Caco-2 (cell line): ENCODE measurements at regions not wholly inside any gene's neighbourhood (a gene's known extent, or its start where the extent isn't known, plus 50 kb on each side); places are given as distances from the start of the nearest gene placed in this dataset.

Experiments used
- BruUV-seq: library from RNA; stranded (reverse); fragments of 400-500 nt; replicated peaks from 2 replicates; lab custom pipeline; 2021; lab: Mats Ljungman, UMichigan
- CTCF ChIA-PET: fragments of 300-600 bp; sonication (Branson Sonifier 250); formaldehyde crosslinking; loops from one replicate; lab custom pipeline; 2022; ENCODE audit warnings: antibody characterized with exemption; lab: Charles Lee
- POLR2A ChIA-PET: fragments of 300-600 bp; sonication (Branson Sonifier 250); formaldehyde crosslinking; loops from one replicate; lab custom pipeline; 2022; ENCODE audit warnings: antibody characterized with exemption; lab: Charles Lee
- DNase-seq, 2 experiments: peaks; one replicate each; pipeline versions ENCODE4 v3.0.0 to v3.0.0-alpha.2; 2020 to 2022
- H3K27me3 ChIP-seq: replicated peaks from 2 replicates; pipeline ENCODE4 v1.6.0; 2011; ENCODE audit warnings: low read length; ENCODE audit not compliant: control insufficient read depth, insufficient read depth
- H3K36me3 ChIP-seq: 2 replicates; pipeline ENCODE4 v1.5.1; 2011; ENCODE audit warnings: low read length; ENCODE audit not compliant: control insufficient read depth, insufficient read depth
- H3K4me1 ChIP-seq: fragments of 250-450 bp; sonication (Bioruptor Pico); 2 replicates; pipeline ENCODE4 v1.5.1; 2020; ENCODE audit warnings: mild to moderate bottlenecking
- H3K4me3 ChIP-seq: 2 replicates; pipeline ENCODE4 v1.5.1; 2011; ENCODE audit warnings: low read depth, mild to moderate bottlenecking, control low read depth, low read length
- H3K9me3 ChIP-seq: fragments of 250-450 bp; sonication (Bioruptor Pico); 2 replicates; pipeline ENCODE4 v1.5.1; 2020; ENCODE audit warnings: mild to moderate bottlenecking, moderate library complexity
- H3K27ac Mint-ChIP-seq: one replicate; pipeline ENCODE4 v1.8.0; 2022; ENCODE audit warnings: mixed read lengths; ENCODE audit not compliant: unreplicated experiment
- H3K27me3 Mint-ChIP-seq: one replicate; pipeline ENCODE4 v1.8.0; 2022; ENCODE audit warnings: mixed read lengths; ENCODE audit not compliant: insufficient read depth, unreplicated experiment
- H3K36me3 Mint-ChIP-seq: one replicate; pipeline ENCODE4 v1.8.0; 2022; ENCODE audit warnings: mild to moderate bottlenecking, mixed read lengths; ENCODE audit not compliant: insufficient read depth, unreplicated experiment
- H3K4me1 Mint-ChIP-seq: one replicate; pipeline ENCODE4 v1.8.0; 2022; ENCODE audit warnings: low read depth, mixed read lengths; ENCODE audit not compliant: unreplicated experiment
- H3K4me3 Mint-ChIP-seq: one replicate; pipeline ENCODE4 v1.8.0; 2022; ENCODE audit warnings: mild to moderate bottlenecking, moderate library complexity, mixed read lengths; ENCODE audit not compliant: unreplicated experiment
- H3K9me3 Mint-ChIP-seq: one replicate; pipeline ENCODE4 v1.8.0; 2022; ENCODE audit warnings: mixed read lengths; ENCODE audit not compliant: unreplicated experiment
- intact Hi-C: fragments of 100-400 bp; cut with micrococcal nuclease; formaldehyde crosslinking; loops from one replicate; pipeline ENCODE4 v1.10.0; 2022; ENCODE audit not compliant: unreplicated experiment
- TF ChIP-seq, protein P1 (sequence below), 2 experiments: fragments of 200-600 bp in 1 of 2; IDR thresholded peaks; 1 replicate in 1 of 2; 2 replicates in 1 of 2; pipeline versions ENCODE4 v1.5.1 to v1.8.0; 2011 to 2022; ENCODE audit warnings: antibody characterized with exemption in 1 of 2, control low read depth in 1 of 2, inconsistent platforms in 1 of 2, low read depth in 1 of 2, low read length in 1 of 2, mild to moderate bottlenecking in 1 of 2, moderate library complexity in 1 of 2; ENCODE audit not compliant: insufficient read depth in 1 of 2, severe bottlenecking in 1 of 2, unreplicated experiment in 1 of 2

DNA sequence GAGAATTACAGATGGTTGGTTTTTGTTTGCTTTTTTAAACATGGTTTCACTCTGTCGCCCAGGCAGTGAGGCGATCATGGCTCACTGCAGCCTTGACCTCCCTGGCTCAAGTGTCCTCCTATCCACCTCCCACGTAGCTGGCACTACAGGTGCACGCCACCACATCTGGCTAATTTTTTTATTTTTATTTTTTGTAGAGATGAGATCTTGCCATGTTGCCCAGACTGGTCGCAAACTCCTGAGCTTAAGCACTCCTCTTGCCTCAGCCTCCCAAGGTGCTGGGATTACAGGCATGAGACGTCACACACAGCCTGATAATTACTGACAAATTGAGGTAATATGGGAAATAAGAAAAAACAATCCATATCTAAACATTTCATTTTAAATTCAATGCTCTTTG, 110.5 kb upstream of the ZSWIM2 start:
- Mint-ChIP-seq H3K36me3 (no peaks in the 10 kb centered on the region), H3K27me3 (no peaks in the 10 kb centered on the region), H3K4me1 (no peaks in the 10 kb centered on the region), H3K4me3 (no peak overlapping the region), H3K27ac (no peak overlapping the region), H3K9me3 (no peaks in the 10 kb centered on the region)
- H3K4me1 ChIP-seq, result no peaks in the 10 kb centered on the region
- no peaks in the 10 kb centered on the region for H3K9me3 ChIP-seq
- TF ChIP-seq, protein P1, sequence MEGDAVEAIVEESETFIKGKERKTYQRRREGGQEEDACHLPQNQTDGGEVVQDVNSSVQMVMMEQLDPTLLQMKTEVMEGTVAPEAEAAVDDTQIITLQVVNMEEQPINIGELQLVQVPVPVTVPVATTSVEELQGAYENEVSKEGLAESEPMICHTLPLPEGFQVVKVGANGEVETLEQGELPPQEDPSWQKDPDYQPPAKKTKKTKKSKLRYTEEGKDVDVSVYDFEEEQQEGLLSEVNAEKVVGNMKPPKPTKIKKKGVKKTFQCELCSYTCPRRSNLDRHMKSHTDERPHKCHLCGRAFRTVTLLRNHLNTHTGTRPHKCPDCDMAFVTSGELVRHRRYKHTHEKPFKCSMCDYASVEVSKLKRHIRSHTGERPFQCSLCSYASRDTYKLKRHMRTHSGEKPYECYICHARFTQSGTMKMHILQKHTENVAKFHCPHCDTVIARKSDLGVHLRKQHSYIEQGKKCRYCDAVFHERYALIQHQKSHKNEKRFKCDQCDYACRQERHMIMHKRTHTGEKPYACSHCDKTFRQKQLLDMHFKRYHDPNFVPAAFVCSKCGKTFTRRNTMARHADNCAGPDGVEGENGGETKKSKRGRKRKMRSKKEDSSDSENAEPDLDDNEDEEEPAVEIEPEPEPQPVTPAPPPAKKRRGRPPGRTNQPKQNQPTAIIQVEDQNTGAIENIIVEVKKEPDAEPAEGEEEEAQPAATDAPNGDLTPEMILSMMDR (IDR thresholded peaks at IDR 0.05; ENCODE audit: insufficient read depth in 1 of 2, low read depth in 1 of 2, low read length in 1 of 2, severe bottlenecking in 1 of 2, unreplicated experiment in 1 of 2), result no peak
- ChIA-PET POLR2A (no interaction called here), CTCF (no interaction called here)
- H3K36me3 ChIP-seq, result no peaks in the 10 kb centered on the region
- intact Hi-C loops, result no loop called here
- H3K4me3 ChIP-seq, result no peak overlapping the region
- no peak for DNase-seq
- no peaks in the 10 kb centered on the region for H3K27me3 ChIP-seq
- no TSS peak for BruUV-seq

DNA sequence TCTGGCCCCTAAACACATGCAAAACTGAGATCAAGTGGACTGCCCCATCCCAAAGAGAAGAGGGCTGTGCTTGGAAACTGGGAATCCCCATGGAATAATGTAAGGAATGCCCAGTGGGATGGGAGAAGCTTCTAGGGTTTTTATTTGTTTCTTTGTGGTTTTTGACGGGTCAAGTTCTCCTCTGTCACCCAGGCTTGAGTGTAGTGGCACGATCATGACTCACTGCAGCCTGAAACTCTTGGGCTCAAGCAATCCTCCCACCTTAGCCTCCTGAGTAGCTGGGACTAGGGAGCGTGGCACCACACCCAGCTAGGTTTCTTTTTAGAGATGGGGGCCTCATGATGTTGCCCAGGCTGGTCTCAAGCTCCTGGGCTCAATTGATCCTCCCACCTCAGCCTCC, 101.7 kb upstream of the ZSWIM2 start:
- H3K27ac Mint-ChIP-seq, result no peak overlapping the region
- H3K9me3 Mint-ChIP-seq, result no peaks in the 10 kb centered on the region
- Histone ChIP-seq H3K36me3 (no peaks in the 10 kb centered on the region), H3K27me3 (no peaks in the 10 kb centered on the region), H3K9me3 (no peaks in the 10 kb centered on the region), H3K4me1 (no peaks in the 10 kb centered on the region), H3K4me3 (no peak overlapping the region)
- no peaks in the 10 kb centered on the region for H3K36me3 Mint-ChIP-seq
- DNase-seq, result no peak
- intact Hi-C loops, result no loop called here
- POLR2A ChIA-PET, result no interaction called here
- no peaks in the 10 kb centered on the region for H3K4me1 Mint-ChIP-seq
- H3K27me3 Mint-ChIP-seq, result no peaks in the 10 kb centered on the region
- CTCF ChIA-PET, result no interaction called here
- TF ChIP-seq, protein P1 (IDR thresholded peaks at IDR 0.05; ENCODE audit: insufficient read depth in 1 of 2, low read depth in 1 of 2, low read length in 1 of 2, severe bottlenecking in 1 of 2, unreplicated experiment in 1 of 2), result no peak
- no TSS peak for BruUV-seq
- H3K4me3 Mint-ChIP-seq, result no peak overlapping the region

DNA sequence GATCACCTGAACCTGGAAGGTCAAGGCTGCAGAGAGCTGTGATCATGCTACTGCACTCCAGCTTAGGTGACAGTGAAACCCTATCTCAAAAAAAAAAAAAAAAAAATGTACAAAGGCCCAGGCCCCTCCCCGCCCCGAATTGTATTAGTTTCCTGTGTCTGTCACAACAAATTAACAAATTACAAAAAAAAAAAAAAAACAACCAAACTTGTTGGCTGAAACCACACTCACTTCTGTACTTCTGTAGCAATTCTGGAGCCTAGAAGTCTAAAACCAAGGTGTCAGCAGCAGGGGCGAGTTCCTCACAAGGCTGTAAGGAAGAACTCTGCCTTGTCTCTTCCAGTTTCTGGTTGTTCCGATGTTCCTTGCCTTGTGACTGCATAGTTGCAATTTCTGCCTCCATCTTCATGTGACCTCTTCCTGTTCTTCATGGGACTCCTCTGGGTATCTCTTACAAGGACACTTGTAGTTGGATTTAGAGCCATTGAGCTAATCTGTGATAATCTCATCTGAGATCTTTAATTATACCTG, 100.8 kb upstream of the ZSWIM2 start:
- Histone ChIP-seq H3K27me3 (no peaks in the 10 kb centered on the region), H3K36me3 (no peaks in the 10 kb centered on the region), H3K9me3 (no peaks in the 10 kb centered on the region), H3K4me3 (no peak overlapping the region), H3K4me1 (no peaks in the 10 kb centered on the region)
- Mint-ChIP-seq H3K4me1 (no peaks in the 10 kb centered on the region), H3K4me3 (no peak overlapping the region), H3K27me3 (no peaks in the 10 kb centered on the region), H3K27ac (no peak overlapping the region), H3K36me3 (no peaks in the 10 kb centered on the region), H3K9me3 (no peaks in the 10 kb centered on the region)
- TF ChIP-seq, protein P1 (IDR thresholded peaks at IDR 0.05; ENCODE audit: insufficient read depth in 1 of 2, low read depth in 1 of 2, low read length in 1 of 2, severe bottlenecking in 1 of 2, unreplicated experiment in 1 of 2), result no peak
- BruUV-seq, result no TSS peak
- CTCF ChIA-PET, result interaction anchor here (0.6 kb wide), 1 partner anchor 23 kb away, joined by 3 read pairs; no protein-coding TSS in a partner anchor
- POLR2A ChIA-PET, result no interaction called here
- intact Hi-C loops, result no loop called here
- no peak for DNase-seq
